GM10248 (cell line): ENCODE measurements at regions not wholly inside any gene's neighbourhood (a gene's known extent, or its start where the extent isn't known, plus 50 kb on each side); places are given as distances from the start of the nearest gene placed in this dataset.
A peak's percentile ranks its signal among the peaks of the same experiment; 100 is the strongest.
"Not testable (repeated sequence)": the region's sequence is repeated elsewhere in the genome, so short reads cannot be mapped to it uniquely, and the experiment has no call there.

Experiments
- CTCF ChIA-PET: fragments of 300-600 bp; sonication (Branson Sonifier 250); formaldehyde crosslinking; extraction: SDS; loops from one replicate; lab custom pipeline; 2021; ENCODE audit warnings: antibody characterized with exemption; lab: Yijun Ruan, JAX
- POLR2A ChIA-PET: fragments of 350-650 bp; sonication (Branson Sonifier 250); formaldehyde crosslinking; extraction: SDS; loops from one replicate; lab custom pipeline; 2020; ENCODE audit warnings: antibody characterized with exemption; lab: Yijun Ruan, JAX
- DNase-seq: peaks from one replicate; pipeline ENCODE4 v3.0.0; 2012; ENCODE audit errors: extremely low spot score
- TF ChIP-seq, protein P1 (sequence below): IDR thresholded peaks from 2 replicates; pipeline ENCODE4 v1.5.1; 2012; ENCODE audit warnings: mild to moderate bottlenecking, low read depth; ENCODE audit errors: extremely low read depth, missing control alignments, control extremely low read depth

DNA sequence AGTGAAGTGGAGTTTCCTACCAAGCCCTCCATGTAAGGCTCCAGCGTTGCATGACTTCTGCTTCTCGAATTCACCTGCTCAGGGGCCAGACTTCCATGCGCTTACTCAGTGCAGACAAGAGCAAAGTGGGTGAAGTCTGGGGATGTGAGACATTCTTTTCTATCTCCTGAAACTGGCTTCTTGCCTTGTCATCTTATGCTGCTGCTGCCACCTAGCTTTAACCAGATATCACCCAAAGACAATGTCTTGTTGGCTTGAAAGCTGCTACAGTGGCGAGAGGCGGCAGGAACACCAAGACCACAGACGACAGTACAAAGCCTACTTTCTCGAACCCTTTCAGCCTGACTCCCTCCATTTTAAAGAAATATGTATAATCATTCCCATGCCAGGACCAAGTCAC is 103.6 kb upstream of the ADGRG2 start:
- ChIA-PET POLR2A (no interaction called here), CTCF (interaction anchor here (1.0 to 1.5 kb wide), 3 partner anchors 11 to 31 kb away, joined by 3 to 5 read pairs (median 3); no protein-coding TSS in a partner anchor)
- peak; percentile 17 for DNase-seq
- TF ChIP-seq, protein P1, sequence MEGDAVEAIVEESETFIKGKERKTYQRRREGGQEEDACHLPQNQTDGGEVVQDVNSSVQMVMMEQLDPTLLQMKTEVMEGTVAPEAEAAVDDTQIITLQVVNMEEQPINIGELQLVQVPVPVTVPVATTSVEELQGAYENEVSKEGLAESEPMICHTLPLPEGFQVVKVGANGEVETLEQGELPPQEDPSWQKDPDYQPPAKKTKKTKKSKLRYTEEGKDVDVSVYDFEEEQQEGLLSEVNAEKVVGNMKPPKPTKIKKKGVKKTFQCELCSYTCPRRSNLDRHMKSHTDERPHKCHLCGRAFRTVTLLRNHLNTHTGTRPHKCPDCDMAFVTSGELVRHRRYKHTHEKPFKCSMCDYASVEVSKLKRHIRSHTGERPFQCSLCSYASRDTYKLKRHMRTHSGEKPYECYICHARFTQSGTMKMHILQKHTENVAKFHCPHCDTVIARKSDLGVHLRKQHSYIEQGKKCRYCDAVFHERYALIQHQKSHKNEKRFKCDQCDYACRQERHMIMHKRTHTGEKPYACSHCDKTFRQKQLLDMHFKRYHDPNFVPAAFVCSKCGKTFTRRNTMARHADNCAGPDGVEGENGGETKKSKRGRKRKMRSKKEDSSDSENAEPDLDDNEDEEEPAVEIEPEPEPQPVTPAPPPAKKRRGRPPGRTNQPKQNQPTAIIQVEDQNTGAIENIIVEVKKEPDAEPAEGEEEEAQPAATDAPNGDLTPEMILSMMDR, result peak; percentile 44

DNA sequence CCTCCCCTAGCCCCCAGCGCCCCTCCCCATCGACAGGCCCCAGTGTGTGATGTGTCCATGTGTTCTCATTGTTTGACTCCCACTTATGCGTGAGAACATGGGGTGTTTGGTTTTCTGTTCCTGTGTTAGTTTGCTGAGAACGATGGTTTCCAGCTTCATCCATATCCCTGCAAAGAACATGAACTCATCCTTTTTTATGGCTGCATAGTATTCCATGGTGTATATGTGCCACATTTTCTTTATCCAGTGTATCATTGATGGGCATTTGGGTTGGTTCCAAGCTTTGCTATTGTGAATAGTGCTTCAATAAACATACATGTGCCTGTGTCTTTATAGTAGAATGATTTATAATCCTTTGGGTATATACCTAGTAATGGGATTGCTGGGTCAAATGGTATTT is 107.6 kb upstream of the ADGRG2 start:
- POLR2A ChIA-PET, DNase-seq, CTCF ChIA-PET: not testable (repeated sequence)

DNA sequence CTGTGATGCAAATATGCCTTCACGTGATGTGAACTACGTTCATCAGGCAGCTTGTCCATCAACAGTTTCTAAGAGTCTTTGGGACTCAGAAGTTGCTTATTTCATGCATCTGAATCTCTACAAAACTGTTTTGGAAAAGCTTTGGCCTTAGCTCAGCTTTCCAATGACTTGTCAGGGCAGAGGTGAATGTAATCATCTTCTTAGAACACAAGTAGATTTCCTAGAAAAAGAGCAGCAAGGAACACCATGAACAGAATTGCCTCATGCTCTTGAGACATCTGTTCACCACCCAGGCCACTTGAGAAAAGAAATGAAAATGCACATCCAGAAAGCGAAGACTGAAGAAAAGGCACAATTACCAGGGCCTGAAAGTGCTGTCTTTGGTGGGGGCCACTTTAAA is 105.8 kb upstream of the PDHA1 start:
- TF ChIP-seq, protein P1, result no peak
- ChIA-PET POLR2A (no interaction called here), CTCF (no interaction called here)
- DNase-seq, result no peak

DNA sequence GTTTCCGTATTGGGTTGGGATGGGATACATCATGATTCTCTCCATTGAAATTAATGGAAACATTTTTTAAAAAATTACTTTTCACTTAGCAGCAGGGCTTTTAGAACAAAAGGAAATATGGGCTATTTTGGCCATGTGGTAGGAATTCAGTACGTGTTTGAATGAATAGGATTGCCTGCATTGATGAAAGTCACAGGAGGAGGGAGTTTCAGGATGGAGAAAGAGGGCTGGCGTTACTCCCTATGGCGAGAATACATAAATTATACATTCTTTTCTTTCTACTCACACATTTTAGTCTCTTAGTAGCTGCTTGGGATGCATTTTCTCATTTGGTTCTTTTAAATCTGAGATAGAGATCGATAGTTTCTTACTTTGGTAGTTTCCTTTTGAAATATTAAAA is 100.3 kb upstream of the PDHA1 start:
- no peak for DNase-seq
- ChIA-PET POLR2A (no interaction called here), CTCF (no interaction called here)
- TF ChIP-seq, protein P1, result no peak

DNA sequence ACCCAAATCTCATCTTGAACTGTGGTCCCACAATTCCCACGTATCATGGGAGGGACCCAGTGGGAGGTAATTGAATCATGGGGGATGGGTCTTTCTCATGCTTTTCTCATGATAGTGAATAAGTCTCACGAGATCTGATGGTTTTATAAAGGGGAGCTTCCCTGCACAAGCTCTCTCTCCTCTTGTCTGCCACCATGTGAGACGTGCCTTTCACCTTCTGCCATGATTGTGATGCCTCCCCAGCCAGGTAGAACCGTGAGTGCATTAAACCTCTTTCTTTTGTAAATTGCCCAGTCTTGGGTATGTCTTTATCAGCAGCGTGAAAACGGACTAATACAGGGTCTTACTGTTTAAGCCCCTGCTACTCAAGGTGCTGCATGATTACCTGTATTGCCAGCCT is 98.8 kb upstream of the PDHA1 start:
- CTCF ChIA-PET, DNase-seq, POLR2A ChIA-PET: not testable (repeated sequence)

DNA sequence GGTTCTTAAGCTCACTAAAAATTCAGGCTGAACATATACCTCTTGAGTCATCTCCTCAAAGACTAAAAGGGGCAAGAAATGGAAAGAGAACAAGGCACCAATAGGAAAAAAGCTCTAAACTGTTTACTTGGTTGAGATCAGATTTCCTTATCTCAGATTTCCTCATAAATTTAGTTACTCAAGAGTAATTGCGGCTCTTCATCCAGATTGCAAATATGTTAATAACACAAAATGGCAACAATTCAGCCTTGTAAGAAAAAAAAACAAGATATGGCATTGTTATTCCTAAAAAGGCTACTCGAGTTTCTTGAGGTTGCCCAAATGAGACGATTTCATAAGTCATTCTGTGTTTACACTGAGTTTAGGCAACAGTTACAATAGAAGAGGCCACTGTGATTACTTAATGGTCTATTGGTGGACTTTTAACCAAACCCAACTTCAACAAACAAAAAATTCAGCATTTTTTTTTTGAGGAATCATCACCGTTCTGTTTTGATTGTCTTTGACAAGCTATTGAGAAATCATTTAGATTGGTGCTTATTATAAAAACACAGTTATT is 97.9 kb upstream of the PDHA1 start:
- no peak for DNase-seq
- POLR2A ChIA-PET, result no interaction called here
- TF ChIP-seq, protein P1, result no peak
- CTCF ChIA-PET, result no interaction called here

DNA sequence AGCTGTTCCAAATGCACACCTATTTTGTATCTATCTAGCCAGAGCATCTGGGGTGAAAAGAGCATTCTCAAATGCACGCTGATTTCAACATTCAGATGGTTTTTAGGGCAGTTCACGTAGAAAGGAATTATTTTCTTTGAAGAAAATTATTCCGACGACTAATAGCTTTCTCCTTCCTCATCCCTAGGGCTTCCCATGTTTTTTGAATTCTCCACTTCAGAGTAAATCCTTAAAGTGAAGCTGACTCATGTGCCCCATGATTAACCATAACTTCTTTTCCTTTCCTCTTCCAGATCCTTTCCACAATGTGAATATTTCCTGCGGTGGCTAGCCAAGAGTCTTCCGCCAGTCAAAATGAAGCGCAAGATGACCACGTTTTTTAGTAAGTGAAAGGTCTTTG is 86.7 kb upstream of the PDHA1 start:
- TF ChIP-seq, protein P1, result no peak
- POLR2A ChIA-PET, result no interaction called here
- no peak for DNase-seq
- CTCF ChIA-PET, result interaction anchor here (1.8 kb wide), 1 partner anchor 12 kb away, joined by 3 read pairs; no protein-coding TSS in a partner anchor

DNA sequence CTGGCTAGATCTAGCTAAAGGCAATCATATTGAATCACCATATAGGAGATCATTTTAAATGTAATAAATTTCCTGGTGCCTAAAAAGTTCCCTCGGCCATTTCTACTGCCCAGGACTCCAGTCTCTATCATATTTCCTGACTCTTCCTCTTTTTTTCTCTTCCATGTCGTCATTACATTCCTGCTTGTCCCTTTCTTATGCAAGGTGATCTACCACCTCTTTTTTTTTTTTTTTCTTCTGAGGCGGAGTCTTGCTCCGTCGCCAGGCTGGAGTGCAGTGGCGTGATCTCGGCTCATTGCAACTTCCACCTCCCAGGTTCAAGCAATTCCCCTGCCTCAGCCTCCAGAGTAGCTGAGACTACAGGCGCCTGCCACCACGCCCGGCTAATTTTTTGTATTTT is 82.7 kb upstream of the PDHA1 start:
- POLR2A ChIA-PET, DNase-seq: not testable (repeated sequence)
- CTCF ChIA-PET, result interaction anchor here (0.8 kb wide), 1 partner anchor 12 kb away, joined by 4 read pairs; no protein-coding TSS in a partner anchor
